ENCODE measurements at regions not wholly inside any gene's neighbourhood (a gene's known extent, or its start where the extent isn't known, plus 50 kb on each side); places are given as distances from the start of the nearest gene placed in this dataset.
"Not testable (repeated sequence)": the region's sequence is repeated elsewhere in the genome, so short reads cannot be mapped to it uniquely, and the experiment has no call there.

- H3K9me3 ChIP-seq (replicated peaks in 1 of 2; ENCODE audit: control insufficient read depth in 1 of 2, insufficient read depth in 1 of 2, low read length in 2 of 2): peaks cover 0 to 2% of the 10 kb centered on the region in 2 donors
- H3K36me3 ChIP-seq (replicated peaks in 1 of 2; ENCODE audit: control insufficient read depth in 1 of 2, insufficient read depth in 2 of 2, low read length in 2 of 2): no peaks in the 10 kb centered on the region
- no peaks in the 10 kb centered on the region for H4K20me1 ChIP-seq (ENCODE audit: insufficient read depth, low read length)
- no peak overlapping the region for H3K9ac ChIP-seq (ENCODE audit: insufficient read depth, low read length, poor library complexity, severe bottlenecking)
- Mint-ChIP-seq H3K9me3 (peaks cover 0 to 2% (median 0%) of the 10 kb centered on the region in 7 donors), H3K36me3 (no peaks in the 10 kb centered on the region), H3K27ac (no peak overlapping the region), H3K4me3 (no peak overlapping the region), H3K27me3 (ENCODE audit: low read depth in 3 of 3) (peaks cover 0 to 5% (median 0%) of the 10 kb centered on the region in 3 donors), H3K4me1 (peaks cover 7% of the 10 kb centered on the region)
- no peak overlapping the region for H3K27ac ChIP-seq (ENCODE audit: low read depth in 1 of 2, low read length in 2 of 2)
- no peak overlapping the region for H2AFZ ChIP-seq (ENCODE audit: insufficient read depth, low read depth, low read length, poor library complexity, severe bottlenecking)
- no peaks in the 10 kb centered on the region for H3K27me3 ChIP-seq (ENCODE audit: control insufficient read depth in 2 of 2, insufficient read depth in 2 of 2, low read length in 2 of 2)
- no peak overlapping the region for H3K4me3 ChIP-seq (replicated peaks in 1 of 3; ENCODE audit: low read depth in 2 of 3, low read length in 3 of 3)
- no peak for DNase-seq
- H3K4me2 ChIP-seq (replicated peaks; ENCODE audit: extremely low read depth, low read length, poor library complexity, severe bottlenecking): no peak overlapping the region
- intact Hi-C loops (cut with micrococcal nuclease): no loop called here
- H3K4me1 ChIP-seq (ENCODE audit: control insufficient read depth in 1 of 2, insufficient read depth in 2 of 2, low read length in 2 of 2): peaks cover 0 to 3% of the 10 kb centered on the region in 2 donors
- TF ChIP-seq CTCF (IDR thresholded peaks at IDR 0.05): no peak
- no CpG with 5 or more reads among the region's 1 CpG for WGBS (ENCODE audit: insufficient coverage)
- no peaks in the 10 kb centered on the region for H3K79me2 ChIP-seq (ENCODE audit: insufficient read depth, low read length)
Observed at GRCh38 chrX:8042304-8042703, 115.1 kb upstream of the PNPLA4 start.

- H3K4me2 ChIP-seq (replicated peaks; ENCODE audit: extremely low read depth, low read length, poor library complexity, severe bottlenecking); H3K36me3 Mint-ChIP-seq; H4K20me1 ChIP-seq (ENCODE audit: insufficient read depth, low read length); intact Hi-C loops (cut with micrococcal nuclease); H3K4me3 Mint-ChIP-seq; H3K9me3 Mint-ChIP-seq; H3K27me3 ChIP-seq (ENCODE audit: control insufficient read depth in 2 of 2, insufficient read depth in 2 of 2, low read length in 2 of 2); H3K4me3 ChIP-seq (replicated peaks in 1 of 3; ENCODE audit: low read depth in 2 of 3, low read length in 3 of 3); H3K79me2 ChIP-seq (ENCODE audit: insufficient read depth, low read length); H3K27me3 Mint-ChIP-seq (ENCODE audit: low read depth in 3 of 3); H2AFZ ChIP-seq (ENCODE audit: insufficient read depth, low read depth, low read length, poor library complexity, severe bottlenecking); H3K27ac ChIP-seq (ENCODE audit: low read depth in 1 of 2, low read length in 2 of 2); H3K4me1 Mint-ChIP-seq; H3K9me3 ChIP-seq (replicated peaks in 1 of 2; ENCODE audit: control insufficient read depth in 1 of 2, insufficient read depth in 1 of 2, low read length in 2 of 2); H3K27ac Mint-ChIP-seq; DNase-seq; H3K4me1 ChIP-seq (ENCODE audit: control insufficient read depth in 1 of 2, insufficient read depth in 2 of 2, low read length in 2 of 2); H3K36me3 ChIP-seq (replicated peaks in 1 of 2; ENCODE audit: control insufficient read depth in 1 of 2, insufficient read depth in 2 of 2, low read length in 2 of 2); H3K9ac ChIP-seq (ENCODE audit: insufficient read depth, low read length, poor library complexity, severe bottlenecking): not testable (repeated sequence)
- no CpG with 5 or more reads among the region's 7 CpGs for WGBS (ENCODE audit: insufficient coverage)
Observed at GRCh38 chrX:8039711-8040110, 112.5 kb upstream of the PNPLA4 start.
